Eye (tissue), 1 donor: ENCODE measurements at regions not wholly inside any gene's neighbourhood (a gene's known extent, or its start where the extent isn't known, plus 50 kb on each side); places are given as distances from the start of the nearest gene placed in this dataset.
"Not testable (repeated sequence)": the region's sequence is repeated elsewhere in the genome, so short reads cannot be mapped to it uniquely, and the experiment has no call there.

ENCODE experiments used
- DNase-seq: peaks from one replicate; pipeline ENCODE4 v3.0.0-alpha.2; 2015

GRCh38 chr12:127130506-127131124, 1136.4 kb upstream of the TMEM132C start:
- no peak for DNase-seq

DNA sequence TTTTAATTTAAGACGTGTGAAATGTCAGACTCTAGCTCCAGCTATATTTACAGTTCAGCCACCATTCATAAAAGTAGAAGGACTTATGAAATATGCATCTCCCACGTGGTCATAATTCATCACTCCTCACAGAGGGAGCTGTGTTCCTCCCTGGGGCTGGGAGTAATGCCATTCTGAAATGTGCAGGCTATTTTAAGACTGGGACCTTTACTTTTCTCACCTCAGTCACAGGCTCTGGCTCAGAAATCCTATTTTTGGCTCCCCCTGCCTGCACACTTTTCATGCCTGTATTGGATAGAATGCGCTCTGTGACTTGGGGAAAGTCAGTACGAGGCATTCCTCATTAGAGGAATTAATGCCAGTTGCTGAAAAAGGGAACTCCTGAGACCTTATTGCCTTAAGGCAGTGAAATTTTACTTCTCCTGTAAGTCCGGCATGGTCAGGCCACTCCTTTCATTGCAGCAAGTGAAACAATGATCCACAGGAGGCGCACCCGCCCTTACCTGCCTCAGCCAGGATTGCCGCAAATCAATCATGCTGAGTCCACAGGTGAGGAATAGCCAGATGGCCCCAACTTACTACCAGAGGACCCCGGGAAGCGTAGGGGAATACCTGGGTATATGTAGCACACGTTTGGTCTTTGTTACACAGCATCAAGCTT, 1133.2 kb upstream of the TMEM132C start:
- no peak for DNase-seq

DNA sequence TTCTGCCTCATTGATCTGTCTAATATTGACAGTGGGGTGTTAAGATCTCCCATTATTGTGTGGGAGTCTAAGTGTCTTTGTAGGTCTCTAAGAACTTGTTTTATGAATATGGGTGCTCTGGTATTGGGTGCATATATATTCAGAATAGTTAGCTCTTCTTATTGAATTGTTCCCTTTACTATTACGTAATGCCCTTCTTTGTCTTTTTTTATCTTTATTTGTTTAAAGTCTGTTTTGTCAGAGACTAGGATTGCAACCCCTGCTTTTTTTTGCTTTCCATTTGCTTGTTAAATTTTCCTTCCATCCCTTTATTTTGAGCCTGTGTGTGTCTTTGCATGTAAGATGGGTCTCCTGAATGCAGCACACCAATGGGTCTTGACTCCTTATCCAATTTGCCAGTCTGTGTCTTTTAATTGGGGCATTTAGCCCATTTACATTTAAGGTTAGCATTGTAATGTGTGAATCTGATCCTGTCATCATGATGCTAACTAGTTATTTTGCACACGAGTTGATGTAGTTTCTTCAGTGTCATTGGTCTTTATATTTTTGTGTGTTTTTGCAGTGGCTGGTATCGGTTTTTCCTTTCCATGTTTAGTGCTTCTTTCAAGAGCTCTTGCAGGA, 1126.0 kb upstream of the TMEM132C start:
- not testable (repeated sequence) for DNase-seq

GRCh38 chr12:127143020-127143419, 1124.0 kb upstream of the TMEM132C start:
- peak; percentile 42 for DNase-seq

DNA sequence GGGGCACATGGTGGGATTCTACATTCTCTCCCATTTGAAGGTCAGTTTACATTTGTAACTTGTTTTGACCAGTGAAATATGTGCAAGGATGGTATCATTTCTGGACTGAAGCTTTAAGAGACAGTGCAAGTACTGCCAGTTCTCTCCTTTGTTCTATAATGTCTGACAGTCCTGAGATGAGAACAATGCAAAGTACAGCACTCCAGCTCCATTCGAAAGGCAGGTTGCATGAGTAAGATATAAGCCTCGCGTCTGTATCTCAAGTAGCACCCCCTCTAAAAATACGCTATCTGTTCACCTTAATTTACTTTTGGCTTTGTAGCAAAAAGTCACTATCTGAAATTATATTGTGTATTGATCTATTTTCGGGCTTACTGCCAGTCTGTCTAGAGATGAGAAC, 1122.2 kb upstream of the TMEM132C start:
- no peak for DNase-seq

GRCh38 chr12:127145241-127145928, 1121.6 kb upstream of the TMEM132C start:
- DNase-seq: peak; percentile 26

DNA sequence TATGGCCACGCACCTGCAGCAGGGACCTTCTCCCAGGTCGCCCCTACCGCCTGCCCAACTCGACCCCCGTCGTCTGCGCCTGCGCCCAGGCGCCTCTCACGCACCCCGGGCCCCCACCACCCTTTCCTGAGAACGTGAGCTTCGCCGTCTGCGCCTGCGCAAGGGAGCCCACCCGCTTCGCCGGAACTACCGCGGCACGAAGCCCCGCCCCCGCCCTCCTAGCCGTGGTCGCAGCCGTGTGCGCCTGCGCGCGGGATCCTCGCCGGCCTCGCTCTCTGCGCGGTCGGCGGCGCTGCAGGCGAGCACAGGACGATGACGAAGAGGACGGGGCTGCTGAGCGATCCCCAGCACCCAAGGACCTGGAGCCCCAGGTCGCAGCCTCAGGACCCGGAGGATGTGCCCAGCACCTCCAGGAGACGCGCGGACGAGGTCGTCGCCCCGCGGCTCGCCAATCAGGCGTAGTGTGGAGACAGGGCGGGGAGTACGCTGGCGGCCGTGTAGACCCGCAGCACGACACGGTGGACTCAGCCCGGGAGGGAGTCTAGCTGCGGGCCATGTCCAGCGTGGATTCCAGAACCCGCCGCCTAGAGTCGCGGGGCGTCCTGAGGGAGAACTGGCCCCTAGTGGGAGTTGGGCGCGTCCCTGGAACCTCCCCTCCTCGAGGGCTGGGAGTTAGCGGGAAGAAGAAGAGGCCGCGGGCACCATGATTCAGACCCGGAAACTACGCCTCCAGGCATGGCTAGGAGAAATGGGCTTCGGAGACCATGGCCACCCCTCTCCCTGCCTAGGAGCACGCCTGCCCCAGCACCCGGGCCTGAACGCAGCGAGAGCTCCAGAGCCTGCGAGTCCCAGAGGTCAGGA, 1120.8 kb upstream of the TMEM132C start:
- peak; percentile 96 for DNase-seq

DNA sequence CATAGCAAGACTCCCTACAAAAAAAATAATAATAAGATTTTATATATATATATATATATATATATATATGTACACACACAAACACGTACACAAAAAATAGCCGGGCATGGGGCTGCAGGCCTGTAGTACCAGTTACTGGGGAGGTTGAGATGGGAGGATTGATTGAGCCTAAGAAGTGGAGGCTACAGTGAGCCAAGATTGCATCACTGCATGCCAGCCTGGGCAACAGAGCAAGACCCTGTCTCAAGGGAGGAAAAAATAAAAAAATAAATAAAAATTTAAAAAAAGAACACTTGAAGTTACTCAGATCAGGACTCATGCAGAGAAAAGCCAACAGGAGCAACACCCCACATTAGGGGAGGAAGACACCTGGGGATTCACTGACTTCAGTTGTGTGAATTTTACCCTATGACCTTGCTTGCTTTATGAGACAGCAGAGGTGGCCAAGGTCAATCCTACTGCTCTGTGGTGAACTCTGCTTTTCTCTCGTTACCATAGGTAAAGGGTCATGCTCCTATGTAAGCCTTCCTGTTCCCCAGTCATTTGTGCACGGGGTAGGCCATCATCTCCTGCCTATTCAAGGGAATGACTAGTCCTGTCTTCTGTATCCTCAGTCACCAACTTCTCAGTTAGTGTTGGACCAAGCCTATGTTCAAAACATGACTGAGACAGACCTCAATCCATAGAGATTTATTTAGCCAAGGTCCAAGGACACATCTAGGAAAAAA, 1119.8 kb upstream of the TMEM132C start:
- no peak for DNase-seq

DNA sequence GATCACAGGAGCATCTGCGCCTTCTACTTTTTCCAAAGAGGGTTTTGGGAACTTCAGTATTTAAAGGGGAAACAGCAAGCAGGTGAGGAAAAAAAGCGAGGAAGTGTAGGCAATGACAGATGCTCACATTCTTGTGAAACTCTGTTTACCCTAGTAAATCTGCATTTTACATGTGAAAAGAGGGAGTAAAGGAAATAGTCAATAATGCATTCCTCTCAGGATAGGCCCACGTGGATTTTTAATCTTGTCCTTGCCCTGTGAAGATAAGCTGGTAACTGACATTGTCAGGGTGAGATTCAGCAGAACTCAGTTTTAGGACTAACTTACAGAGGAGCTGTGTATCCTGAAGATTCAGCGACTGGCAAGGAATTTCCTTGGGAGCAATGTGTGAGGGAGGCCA, 1119.2 kb upstream of the TMEM132C start:
- no peak for DNase-seq

DNA sequence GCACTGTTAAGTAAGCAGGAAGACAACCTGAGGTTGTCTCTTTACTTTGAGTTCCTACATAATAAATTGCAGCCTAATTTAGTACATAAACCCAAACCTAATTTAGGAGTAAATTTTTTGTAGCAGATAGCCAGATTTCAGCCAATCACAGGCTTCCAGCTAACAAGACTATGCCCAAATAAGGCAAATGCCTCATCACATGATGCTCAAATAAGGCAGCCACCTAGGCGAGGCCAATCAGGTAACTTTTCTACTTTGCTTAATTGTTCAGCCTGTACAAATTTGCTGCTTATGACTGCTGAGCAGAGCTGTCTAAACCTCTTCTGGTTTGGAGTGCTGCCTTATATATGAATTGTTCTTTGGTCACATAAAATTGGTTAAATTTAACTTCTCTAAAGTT, 1118.7 kb upstream of the TMEM132C start:
- no peak for DNase-seq

DNA sequence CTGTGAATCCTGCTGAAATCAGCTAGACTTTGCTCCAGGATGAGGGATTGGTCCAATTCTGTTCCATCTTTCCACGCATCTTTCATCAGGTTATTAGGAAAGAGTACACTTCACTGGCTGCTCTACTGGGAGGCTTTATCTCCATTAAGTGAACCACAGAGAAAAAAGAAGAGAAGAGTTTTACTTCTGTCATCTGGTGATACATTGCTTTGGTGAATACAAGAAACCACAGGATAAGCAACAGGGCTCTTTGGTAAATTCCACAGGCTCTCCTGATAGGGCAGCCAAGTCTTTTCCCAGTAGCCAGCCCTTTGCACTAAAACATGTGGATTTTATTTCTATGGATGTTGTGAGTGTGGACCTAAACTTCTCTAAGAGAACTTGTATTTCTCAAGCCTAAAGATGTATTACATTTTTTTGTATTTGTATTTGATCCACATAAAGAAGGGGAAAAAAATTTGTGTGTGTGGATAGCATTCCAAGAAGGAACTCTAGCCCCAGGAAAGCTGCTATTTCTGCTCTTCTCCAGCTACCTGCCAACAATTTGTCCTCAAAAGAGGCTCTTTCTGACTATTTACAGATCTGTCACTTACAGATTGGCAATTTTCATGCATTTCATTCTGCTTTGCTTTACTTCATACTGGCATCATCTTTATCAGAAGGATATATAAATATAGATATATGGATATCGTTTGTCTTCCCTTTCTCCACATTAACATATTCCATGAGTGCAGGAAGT, 1117.6 kb upstream of the TMEM132C start:
- no peak for DNase-seq

DNA sequence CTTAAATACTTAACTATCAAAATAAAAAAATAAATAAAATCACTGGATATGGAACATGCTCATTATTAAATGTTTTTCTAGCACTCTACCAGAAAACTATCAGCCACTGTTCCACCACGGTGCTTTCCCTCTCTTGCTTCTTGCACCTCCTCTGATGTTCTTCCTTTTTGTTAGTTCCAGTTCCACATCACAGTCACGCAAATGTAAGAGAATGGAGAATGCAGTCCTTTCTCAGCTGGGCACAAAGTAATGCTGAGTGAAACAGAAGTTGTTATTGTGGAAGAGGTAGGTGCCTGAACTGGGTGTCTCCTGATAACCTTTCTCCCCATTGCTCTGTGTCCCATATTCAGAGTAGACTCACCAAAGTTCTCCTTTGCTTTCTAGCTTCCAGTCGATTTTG, 1116.9 kb upstream of the TMEM132C start:
- no peak for DNase-seq

DNA sequence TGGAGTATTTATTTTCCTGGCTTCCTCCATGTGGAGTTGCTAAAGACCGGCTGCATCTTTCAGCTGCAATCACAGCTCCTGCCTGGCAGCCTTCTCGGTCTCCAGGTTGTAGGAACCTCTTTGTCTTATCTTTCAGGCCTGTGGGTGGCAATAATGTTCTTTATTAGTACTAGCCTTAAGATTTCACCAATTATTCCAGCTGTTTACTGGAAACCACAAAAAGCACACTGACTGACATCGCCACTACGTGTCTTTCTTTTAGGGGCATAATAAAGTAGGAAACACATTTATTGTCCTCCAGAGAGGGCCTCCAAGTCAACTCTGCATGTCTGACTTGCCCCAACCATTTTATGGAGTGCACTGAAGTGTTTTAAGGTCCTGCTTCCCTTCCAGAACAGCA, 1116.5 kb upstream of the TMEM132C start:
- no peak for DNase-seq

GRCh38 chr12:127150956-127151355, 1116.0 kb upstream of the TMEM132C start:
- no peak for DNase-seq

- no peak for DNase-seq
Observed at GRCh38 chr12:127153996-127154395, 1113.0 kb upstream of the TMEM132C start.

GRCh38 chr12:127154830-127155229, 1112.1 kb upstream of the TMEM132C start:
- not testable (repeated sequence) for DNase-seq

- not testable (repeated sequence) for DNase-seq
Observed at GRCh38 chr12:127155935-127156619, 1110.9 kb upstream of the TMEM132C start.

DNA sequence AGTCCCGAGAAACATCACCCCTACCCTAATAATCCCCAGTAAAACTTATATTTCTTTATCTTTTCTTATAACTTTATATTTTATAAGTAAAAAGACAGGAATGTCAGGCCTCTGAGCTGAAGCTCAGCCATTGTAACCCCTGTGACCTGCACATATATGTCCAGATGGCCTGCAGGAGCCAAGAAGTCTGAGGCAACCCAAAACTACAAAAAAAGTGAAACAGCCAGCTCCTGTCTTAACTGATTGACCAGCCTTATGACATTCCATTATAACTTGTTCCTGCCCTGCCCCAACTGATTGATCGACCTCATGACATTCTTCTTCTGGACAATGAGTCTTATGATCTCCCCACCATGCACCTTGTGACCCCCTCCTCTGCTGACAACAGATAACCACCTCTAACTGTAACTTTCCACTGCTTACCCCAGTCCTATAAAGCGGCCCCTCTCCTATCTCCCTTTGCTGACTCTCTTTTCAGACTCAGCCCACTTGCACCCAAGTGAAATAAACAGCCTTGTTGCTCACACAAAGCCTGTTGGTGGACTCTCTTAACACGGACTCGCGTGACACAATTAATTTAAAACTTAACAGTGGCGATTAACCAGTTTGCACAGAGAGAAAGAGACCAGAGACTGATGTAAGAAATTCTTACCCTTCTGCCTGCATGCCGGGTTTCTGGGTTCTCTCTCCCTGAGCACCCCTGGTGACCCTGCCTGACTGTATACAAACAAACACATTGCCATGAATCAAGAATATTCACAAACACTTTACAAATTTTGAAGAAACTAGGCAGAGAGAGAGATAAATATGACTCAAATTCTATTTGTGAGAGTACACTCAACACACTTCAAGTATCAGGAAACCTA, 1109.2 kb upstream of the TMEM132C start:
- DNase-seq: not testable (repeated sequence)

GRCh38 chr12:127158385-127159061, 1108.4 kb upstream of the TMEM132C start:
- DNase-seq: no peak
